HepG2 (cell line): ENCODE measurements at regions not wholly inside any gene's neighbourhood (a gene's known extent, or its start where the extent isn't known, plus 50 kb on each side); places are given as distances from the start of the nearest gene placed in this dataset.

Source experiments
- ATAC-seq: fragments of 200-7000 bp; cut with Tn5 transposase; 3 replicates; pipeline ENCODE4 v1.9.1; 2020; ENCODE audit warnings: mild to moderate bottlenecking, moderate library complexity
- BruUV-seq: library from RNA; stranded (reverse); fragments of 400-500 nt; replicated peaks from 2 replicates; lab custom pipeline; 2021; lab: Mats Ljungman, UMichigan
- CTCF ChIA-PET: fragments of 300-600 bp; formaldehyde crosslinking; extraction: SDS; loops from one replicate; lab custom pipeline; 2021; ENCODE audit warnings: low total read pairs, inconsistent platforms, low intra/inter-chr PET ratio; lab: Yijun Ruan, JAX
- POLR2A ChIA-PET: fragments of 350-600 bp; sonication (Branson Sonifier 250); formaldehyde crosslinking; loops from one replicate; lab custom pipeline; 2020; ENCODE audit warnings: antibody characterized with exemption, inconsistent platforms; lab: Yijun Ruan, JAX
- DNase-seq: peaks from one replicate; pipeline ENCODE4 v3.0.0-alpha.2; 2015; ENCODE audit warnings: low spot score
- FAIRE-seq: peaks from 3 replicates; lab custom pipeline; 2011; peaks lifted over from hg19 to GRCh38; lab: Jason Lieb, UNC
- H2AFZ ChIP-seq: one replicate; pipeline ENCODE4 v1.6.1; 2011; ENCODE audit warnings: low read length, inconsistent platforms
- H3K27ac ChIP-seq: fragments of 300-600 bp; 3 replicates; pipeline ENCODE4 v1.8.0; 2011; ENCODE audit warnings: mixed run types, mild to moderate bottlenecking, mixed read lengths, low read length, inconsistent platforms; ENCODE audit not compliant: insufficient read depth; ENCODE audit errors: extremely low read length
- H3K27me3 ChIP-seq, 2 experiments: fragments of 200-600 bp in 1 of 2; 2 replicates in 1 of 2; 3 replicates in 1 of 2; pipeline versions ENCODE4 v1.6.0 to v1.8.0; 2011; ENCODE audit warnings: low read length in 2 of 2, mild to moderate bottlenecking in 2 of 2, moderate library complexity in 2 of 2, inconsistent platforms in 1 of 2; ENCODE audit not compliant: insufficient read depth in 2 of 2, control insufficient read depth in 1 of 2
- H3K36me3 ChIP-seq, 2 experiments: fragments of 200-600 bp in 1 of 2; replicated peaks in 1 of 2; 2 replicates in 1 of 2; 3 replicates in 1 of 2; pipeline versions ENCODE4 v1.5.1 to v1.8.0; 2011; ENCODE audit warnings: low read length in 2 of 2, inconsistent platforms in 1 of 2; ENCODE audit not compliant: insufficient read depth in 2 of 2, control insufficient read depth in 1 of 2
- H3K4me1 ChIP-seq: 2 replicates; pipeline ENCODE4 v1.5.1; 2012; ENCODE audit warnings: low read length, inconsistent platforms; ENCODE audit not compliant: insufficient read depth
- H3K4me2 ChIP-seq: 2 replicates; pipeline ENCODE4 v1.6.0; 2011; ENCODE audit warnings: low read depth, low read length, inconsistent platforms
- H3K4me3 ChIP-seq, 3 experiments: fragments of 200-600 bp in 1 of 3; sonication (generic), shearing (Covaris generic) in 1 of 3; replicated peaks in 1 of 3; 2 replicates each; pipeline ENCODE4 v1.5.1; 2011 to 2016; ENCODE audit warnings: low read length in 3 of 3, inconsistent platforms in 2 of 3, low read depth in 2 of 3, mild to moderate bottlenecking in 2 of 3, control low read depth in 1 of 3, mixed read lengths in 1 of 3; ENCODE audit not compliant: insufficient read depth in 1 of 3
- H3K79me2 ChIP-seq: one replicate; pipeline ENCODE4 v1.6.1; 2011; ENCODE audit warnings: low read length, inconsistent platforms; ENCODE audit not compliant: insufficient read depth
- H3K9ac ChIP-seq: 2 replicates; pipeline ENCODE4 v1.6.0; 2011; ENCODE audit warnings: mild to moderate bottlenecking, low read depth, low read length, inconsistent platforms; ENCODE audit not compliant: insufficient read depth
- H3K9me3 ChIP-seq: 2 replicates; pipeline ENCODE4 v1.5.1; 2012; ENCODE audit warnings: mild to moderate bottlenecking, low read length
- H4K20me1 ChIP-seq: 2 replicates; pipeline ENCODE4 v1.6.0; 2011; ENCODE audit warnings: inconsistent platforms, mild to moderate bottlenecking, low read length, moderate library complexity; ENCODE audit not compliant: insufficient read depth
- ZBTB40 ChIP-seq, 2 experiments: fragments of 450-650 bp in 1 of 2; sonication (generic) in 1 of 2; formaldehyde crosslinking in 1 of 2; IDR thresholded peaks; 2 replicates each; pipeline versions ENCODE4 v1.6.1 to v1.8.0; 2016 to 2022; ENCODE audit warnings: antibody characterized with exemption in 1 of 2, mild to moderate bottlenecking in 1 of 2, missing genetic modification reagents in 1 of 2
- ZNF746 ChIP-seq: sonication (generic); formaldehyde crosslinking; IDR thresholded peaks from 2 replicates; pipeline ENCODE4 v1.8.0; 2022; ENCODE audit warnings: mild to moderate bottlenecking, missing genetic modification reagents
- WGBS: methylation state at CpG from one replicate; pipeline ENCODE4 v1.1.6; 2017; ENCODE audit warnings: low lambda C conversion rate; 5-methylcytosine and 5-hydroxymethylcytosine counted together
- in situ Hi-C: cut with HindIII; loops from 2 replicates; pipeline ENCODE4 v1.10.0; 2017; ENCODE audit warnings: low pct_unique_long_range_greater_than_20kb; ENCODE audit not compliant: extremely low pct_ligation_motif_present
- intact Hi-C: fragments of 100-400 bp; cut with micrococcal nuclease; formaldehyde crosslinking; loops from one replicate; pipeline ENCODE4 v1.10.0; 2022; ENCODE audit not compliant: unreplicated experiment

- no peaks in the 10 kb centered on the region for H3K27me3 ChIP-seq
- H3K36me3 ChIP-seq, result no peaks in the 10 kb centered on the region
- no peaks in the 10 kb centered on the region for H3K79me2 ChIP-seq
- H2AFZ ChIP-seq, result no peak overlapping the region
- no peak for ATAC-seq
- no peak for TF ChIP-seq ZNF746 (CRISPR knock-in tag)
- TF ChIP-seq, all 625 proteins: peak for 0
- no peak overlapping the region for H3K9ac ChIP-seq
- 0% methylated on average over 4 of the region's 4 CpGs for WGBS
- BruUV-seq, result no TSS peak
- CTCF ChIA-PET, result no interaction called here
- no peaks in the 10 kb centered on the region for H3K4me1 ChIP-seq
- FAIRE-seq (no peak), DNase-seq (no peak)
- no peak overlapping the region for H3K27ac ChIP-seq
- H3K4me3 ChIP-seq, result no peak overlapping the region
- in situ Hi-C loops, result loop anchor here (10.0 kb wide), 1 partner anchor 422 kb away; no protein-coding TSS in a partner anchor
- H3K9me3 ChIP-seq, result no peaks in the 10 kb centered on the region
- H4K20me1 ChIP-seq, result no peaks in the 10 kb centered on the region
- intact Hi-C loops, result loop anchor here (10.0 kb wide), 1 partner anchor 988 kb away; no protein-coding TSS in a partner anchor
- POLR2A ChIA-PET, result no interaction called here
- no peak overlapping the region for H3K4me2 ChIP-seq
Measured at GRCh38 chr4:114383067-114383466, 215.5 kb upstream of the UGT8 start.

GRCh38 chr4:114383721-114384120 is 214.9 kb upstream of the UGT8 start:
- H3K4me1 ChIP-seq, result no peaks in the 10 kb centered on the region
- intact Hi-C loops, result loop anchor here (10.0 kb wide), 1 partner anchor 989 kb away; no protein-coding TSS in a partner anchor
- CTCF ChIA-PET, result interaction anchor here (1.7 kb wide), 1 partner anchor 432 kb away, joined by 7 read pairs; no protein-coding TSS in a partner anchor
- ATAC-seq (no peak), DNase-seq (no peak), FAIRE-seq (no peak)
- WGBS, result 0% methylated on average over 1 of the region's 1 CpG
- H3K4me2 ChIP-seq, result no peak overlapping the region
- H3K79me2 ChIP-seq, result no peaks in the 10 kb centered on the region
- no peak overlapping the region for H2AFZ ChIP-seq
- in situ Hi-C loops, result loop anchor here (10.0 kb wide), 1 partner anchor 421 kb away; no protein-coding TSS in a partner anchor
- H3K36me3 ChIP-seq, result no peaks in the 10 kb centered on the region
- POLR2A ChIA-PET, result no interaction called here
- H4K20me1 ChIP-seq, result no peaks in the 10 kb centered on the region
- no TSS peak for BruUV-seq
- H3K9me3 ChIP-seq, result no peaks in the 10 kb centered on the region
- no peak overlapping the region for H3K4me3 ChIP-seq
- no peak overlapping the region for H3K27ac ChIP-seq
- H3K27me3 ChIP-seq, result no peaks in the 10 kb centered on the region
- H3K9ac ChIP-seq, result no peak overlapping the region
- no peak for TF ChIP-seq ZBTB40 (IDR thresholded peaks at IDR 0.05)
- TF ChIP-seq ZBTB40 (CRISPR knock-in tag; IDR thresholded peaks at IDR 0.05), result no peak
